NCI-H2196 treated with DMSO at 0.1 percent for 48 hours (cell line): ENCODE measurements at regions not wholly inside any gene's neighbourhood (a gene's known extent, or its start where the extent isn't known, plus 50 kb on each side); places are given as distances from the start of the nearest gene placed in this dataset.
"Not testable (repeated sequence)": the region's sequence is repeated elsewhere in the genome, so short reads cannot be mapped to it uniquely, and the experiment has no call there.

Experiments used
- DNase-seq: peaks from one replicate; lab custom pipeline; 2025; ENCODE audit not compliant: unreplicated experiment; lab: John Stamatoyannopoulos, UW

GRCh38 chr6:10180138-10181074, 234.5 kb downstream of the TFAP2A start:
- DNase-seq = peak; percentile 89

DNA sequence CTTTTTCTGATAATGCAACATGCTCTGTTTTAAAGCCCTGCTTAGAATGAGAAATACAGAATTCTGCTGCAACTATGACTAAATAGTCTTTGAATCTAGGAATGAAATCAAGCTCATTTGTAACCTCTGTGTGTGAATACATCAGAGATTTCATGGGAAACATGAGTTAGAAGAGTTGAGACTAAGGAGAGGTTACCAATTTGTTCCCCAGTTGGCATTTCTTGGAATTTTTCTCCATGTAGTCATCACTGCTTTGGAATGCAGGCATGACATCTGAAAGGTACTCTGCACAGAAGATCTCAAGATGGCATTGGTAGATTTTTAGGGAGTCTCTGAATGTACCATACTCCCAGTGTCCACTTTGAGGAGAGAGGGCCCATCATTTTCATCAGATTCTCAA, 237.2 kb downstream of the TFAP2A start:
- DNase-seq = no peak

GRCh38 chr6:10175362-10175761, 239.5 kb downstream of the TFAP2A start:
- DNase-seq = no peak

DNA sequence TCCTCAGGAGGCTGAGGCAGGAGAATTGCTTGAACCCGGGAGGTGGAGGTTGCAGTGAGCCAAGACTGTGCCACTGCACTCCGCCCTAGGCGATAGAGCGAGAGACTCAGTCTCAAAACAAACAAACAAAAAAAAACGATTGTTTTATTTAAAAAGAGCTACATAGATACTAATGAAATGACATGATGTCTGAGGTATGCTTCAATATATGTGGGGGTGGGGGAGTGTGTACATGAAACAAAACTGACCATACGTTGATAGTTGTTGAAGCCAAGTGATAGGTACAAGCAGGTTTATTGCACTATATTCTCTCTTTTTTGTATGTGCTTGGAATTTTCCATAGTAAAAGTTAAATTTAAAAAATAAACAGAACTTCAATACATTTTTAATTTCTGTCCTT, 240.1 kb downstream of the TFAP2A start:
- no peak for DNase-seq

DNA sequence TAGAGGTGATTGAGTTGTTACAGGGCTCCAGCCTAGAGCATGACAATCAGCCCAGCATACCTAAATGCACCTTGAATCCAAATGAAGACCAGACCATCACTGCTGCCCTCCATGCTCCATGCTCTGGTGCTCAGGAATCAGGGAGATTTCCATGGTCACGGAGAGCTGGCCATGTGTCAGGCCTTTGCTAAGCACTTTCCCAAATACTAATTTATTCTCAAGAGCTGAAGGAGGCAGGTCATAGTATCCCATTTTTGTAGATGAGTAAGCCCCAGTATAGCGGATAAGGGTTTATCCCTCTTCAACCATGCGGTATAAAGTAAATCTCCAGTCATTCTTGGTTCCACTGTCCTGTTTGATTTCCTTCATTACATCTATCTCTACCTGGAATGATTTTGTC, 240.8 kb downstream of the TFAP2A start:
- DNase-seq = no peak

DNA sequence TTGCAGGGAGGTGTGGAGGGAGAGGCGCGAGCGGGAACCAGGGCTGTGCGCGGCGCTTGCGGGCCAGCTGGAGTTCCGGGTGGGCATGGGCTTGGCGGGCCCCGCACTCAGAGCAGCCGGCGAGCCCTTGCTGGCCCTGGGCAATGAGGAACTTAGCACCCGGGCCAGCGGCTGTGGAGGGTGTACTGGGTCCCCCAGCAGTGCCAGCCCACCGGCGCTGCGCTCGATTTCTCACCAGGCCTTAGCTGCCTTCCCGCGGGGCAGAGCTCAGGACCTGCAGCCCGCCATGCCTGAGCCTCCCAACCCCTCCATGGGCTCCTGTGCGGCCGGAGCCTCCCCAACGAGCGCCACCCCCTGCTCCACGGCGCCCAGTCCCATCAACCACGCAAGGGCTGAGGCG, 243.2 kb downstream of the TFAP2A start:
- DNase-seq = not testable (repeated sequence)

DNA sequence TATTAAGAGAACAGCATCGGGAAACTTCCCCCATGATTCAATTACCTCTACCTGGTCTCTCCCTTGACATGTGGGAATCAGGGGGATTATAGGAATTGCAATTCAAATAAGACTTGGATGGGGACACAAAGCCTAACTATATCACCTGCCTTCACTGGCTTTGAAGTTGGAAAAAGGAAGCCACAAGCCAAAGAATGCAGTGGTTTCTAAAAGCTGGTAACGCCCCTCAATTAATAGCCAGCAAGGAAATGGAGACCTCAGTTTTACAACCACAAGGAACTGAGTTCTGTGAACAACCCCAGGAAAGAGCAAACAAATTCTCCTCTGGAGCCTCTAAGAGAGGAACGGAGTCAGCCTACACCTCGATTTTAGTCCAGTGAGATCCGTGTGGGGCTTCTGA, 244.1 kb downstream of the TFAP2A start:
- no peak for DNase-seq

DNA sequence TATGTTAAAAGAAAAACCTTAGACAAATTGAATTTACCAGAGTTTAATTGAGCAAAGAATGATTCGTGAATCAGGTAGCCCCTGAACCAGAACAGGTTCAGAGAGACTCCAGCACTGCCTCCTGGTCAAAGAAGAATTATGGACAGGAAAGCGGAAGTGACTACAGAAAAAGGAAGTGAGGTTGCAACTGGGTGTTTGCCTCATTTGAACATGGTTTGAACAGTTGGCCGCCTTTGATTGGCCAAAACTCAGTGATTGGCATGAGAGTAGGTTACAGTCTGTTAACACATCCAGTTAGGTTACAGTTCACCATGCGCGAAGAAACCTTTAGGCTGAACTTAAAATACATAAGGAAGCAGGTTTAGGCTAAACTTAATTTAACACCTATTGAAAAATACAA, 248.8 kb downstream of the TFAP2A start:
- DNase-seq = no peak

GRCh38 chr6:10163203-10163962, 251.5 kb downstream of the TFAP2A start:
- DNase-seq = no peak

GRCh38 chr6:10156875-10157274, 258.0 kb downstream of the TFAP2A start:
- DNase-seq = no peak

DNA sequence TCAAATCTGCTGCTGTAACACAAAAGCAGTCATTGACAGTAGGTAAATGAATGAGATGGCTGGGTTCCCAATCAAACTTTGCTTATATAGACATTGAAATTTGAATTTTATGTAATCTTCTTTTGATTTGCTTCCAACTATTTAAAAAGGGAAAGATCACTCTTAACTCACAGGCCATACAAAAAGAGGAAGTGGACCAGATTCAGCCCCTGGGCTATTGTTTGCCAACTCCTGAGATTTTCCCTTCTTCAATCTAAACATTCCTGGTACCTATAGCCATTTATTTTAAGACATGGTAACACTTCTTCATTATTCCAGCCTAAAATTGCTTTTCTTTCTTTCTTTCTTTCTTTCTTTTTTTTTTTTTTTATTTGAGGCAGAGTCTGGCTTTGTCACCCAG, 260.6 kb downstream of the TFAP2A start:
- DNase-seq = no peak

DNA sequence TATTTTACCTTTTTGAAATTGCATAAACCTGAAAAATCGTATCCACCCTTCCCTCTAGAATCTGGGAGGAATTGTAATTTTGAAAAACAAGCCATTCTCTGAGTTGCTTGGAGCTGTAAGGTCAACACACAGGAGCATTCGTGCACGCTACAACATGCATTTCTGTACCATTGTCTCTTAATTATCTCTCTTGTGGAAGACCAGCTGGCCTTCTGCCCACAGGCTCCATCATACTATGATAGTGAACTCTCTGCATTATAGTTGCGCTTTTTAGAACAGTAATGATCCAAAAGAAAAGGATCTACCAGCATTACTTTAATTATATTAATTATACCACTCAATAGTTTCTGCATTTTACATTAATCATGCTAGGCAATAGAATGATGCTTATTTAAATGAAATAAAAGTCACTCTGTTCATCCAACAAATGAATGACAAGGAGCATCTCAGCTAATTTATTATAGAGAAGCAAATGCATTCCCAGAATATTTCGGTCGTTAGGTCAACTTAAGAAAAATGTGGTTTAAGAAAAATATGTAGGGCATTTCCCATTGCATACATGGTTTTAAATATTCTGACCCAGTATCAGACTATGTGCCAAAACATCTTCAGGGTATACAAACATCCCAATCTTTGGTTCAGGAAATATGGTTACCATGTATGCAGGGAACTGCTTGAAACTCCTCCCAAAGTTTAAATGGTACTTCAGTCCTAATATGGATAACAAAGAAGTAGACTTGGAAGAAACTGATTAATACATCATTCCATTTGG, 263.5 kb downstream of the TFAP2A start:
- no peak for DNase-seq

- no peak for DNase-seq
Observed at GRCh38 chr6:10149603-10150002, 265.3 kb downstream of the TFAP2A start.

DNA sequence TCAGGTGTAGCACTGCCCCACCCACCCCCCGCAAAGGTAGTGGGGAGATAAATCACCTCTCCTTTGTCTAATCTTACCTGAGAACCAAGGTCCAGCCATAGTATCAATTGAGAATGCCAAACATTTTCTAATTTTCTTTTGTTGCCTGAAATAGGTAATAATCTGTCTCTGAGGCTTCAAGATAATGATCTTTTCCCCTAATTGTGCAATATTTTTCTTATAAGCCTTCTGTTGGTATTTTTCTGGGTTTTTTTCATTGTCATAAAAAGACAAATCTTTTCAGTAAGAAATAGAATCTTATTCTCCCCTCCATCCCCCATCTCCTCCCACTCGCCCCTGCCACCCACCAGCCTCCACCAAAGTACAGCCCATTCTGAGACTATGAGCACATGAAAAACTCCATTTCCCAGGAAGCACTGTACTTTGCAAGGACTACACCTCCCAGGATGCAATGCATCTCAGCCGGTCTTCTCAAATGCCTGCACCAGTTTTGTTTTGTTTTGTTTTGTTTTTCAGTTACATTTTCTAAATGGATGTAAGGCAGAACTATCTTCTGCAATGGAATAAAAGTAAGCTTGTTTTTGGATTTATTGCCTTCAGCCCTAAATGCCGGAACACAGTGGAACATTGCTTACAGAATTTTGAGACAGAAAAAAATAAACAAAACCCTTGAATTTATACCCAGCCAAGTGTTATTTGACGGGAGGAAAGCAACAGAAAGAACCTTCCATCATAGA, 268.0 kb downstream of the TFAP2A start:
- DNase-seq = no peak

DNA sequence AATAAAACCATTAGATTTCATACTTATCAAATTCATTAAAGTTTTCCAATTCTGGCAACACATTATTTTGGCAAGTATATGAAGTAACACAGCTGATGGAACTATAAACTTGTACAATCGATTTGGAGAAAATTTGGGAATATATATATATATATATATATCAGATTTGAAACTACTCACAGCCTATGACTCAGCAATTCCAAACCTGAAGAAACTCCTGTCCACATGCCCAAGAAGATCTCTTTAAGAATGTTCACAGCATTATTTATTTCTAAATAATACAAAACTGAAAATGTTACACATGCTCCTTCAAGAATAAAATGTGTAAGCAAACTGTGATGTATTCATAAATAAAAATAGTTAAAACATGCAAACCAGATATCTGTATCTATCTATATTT, 270.1 kb downstream of the TFAP2A start:
- DNase-seq = no peak

GRCh38 chr6:10141746-10142443, 273.0 kb downstream of the TFAP2A start:
- no peak for DNase-seq

DNA sequence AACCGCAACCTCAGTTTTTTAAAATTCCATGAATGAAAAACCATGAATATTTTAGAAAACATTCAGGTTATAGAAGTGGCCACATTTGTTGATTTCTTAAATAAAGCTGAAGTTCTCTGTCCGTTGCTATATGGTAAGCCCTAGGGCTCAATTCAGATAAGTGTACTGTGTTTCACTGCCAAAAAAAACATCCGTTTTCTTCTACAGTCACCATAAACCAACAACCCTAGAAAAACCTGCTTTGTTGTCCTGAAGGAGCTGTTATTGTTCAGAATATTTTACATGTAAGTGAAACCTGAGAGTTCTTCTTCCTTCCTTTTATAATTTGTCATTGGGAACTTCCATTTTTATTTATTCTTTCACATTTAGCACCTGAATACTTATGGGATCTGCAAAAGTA, 274.1 kb downstream of the TFAP2A start:
- DNase-seq = peak; percentile 30

GRCh38 chr6:10140136-10140535, 274.7 kb downstream of the TFAP2A start:
- DNase-seq = no peak

GRCh38 chr6:10138917-10139316, 276.0 kb downstream of the TFAP2A start:
- DNase-seq = no peak

GRCh38 chr6:10136636-10137035, 278.2 kb downstream of the TFAP2A start:
- DNase-seq = no peak
